22Rv1 (cell line): ENCODE measurements at regions not wholly inside any gene's neighbourhood (a gene's known extent, or its start where the extent isn't known, plus 50 kb on each side); places are given as distances from the start of the nearest gene placed in this dataset.

Experiments
- H3K27ac ChIP-seq: fragments of 450-650 bp; 2 replicates; pipeline ENCODE4 v1.5.1; 2017
- CTCF ChIP-seq: fragments of 450-650 bp; IDR thresholded peaks from 2 replicates; pipeline ENCODE4 v1.5.1; 2017; ENCODE audit warnings: mild to moderate bottlenecking
- ZFX ChIP-seq: fragments of 450-650 bp; IDR thresholded peaks from 2 replicates; pipeline ENCODE4 v1.6.1; 2017; ENCODE audit warnings: antibody characterized with exemption, borderline replicate concordance

GRCh38 chr1:219367496-219367895 lies 193.8 kb downstream of the LYPLAL1 start:
- TF ChIP-seq ZFX, result no peak
- no peak for TF ChIP-seq CTCF
- H3K27ac ChIP-seq, result no peak overlapping the region

- no peak for TF ChIP-seq CTCF
- TF ChIP-seq ZFX, result no peak
- H3K27ac ChIP-seq, result no peak overlapping the region
These were observed 191.8 kb downstream of the LYPLAL1 start for GRCh38 chr1:219365451-219365850.

GRCh38 chr1:219362702-219363101 lies 189.0 kb downstream of the LYPLAL1 start:
- no peak overlapping the region for H3K27ac ChIP-seq
- TF ChIP-seq CTCF, result no peak
- no peak for TF ChIP-seq ZFX

DNA sequence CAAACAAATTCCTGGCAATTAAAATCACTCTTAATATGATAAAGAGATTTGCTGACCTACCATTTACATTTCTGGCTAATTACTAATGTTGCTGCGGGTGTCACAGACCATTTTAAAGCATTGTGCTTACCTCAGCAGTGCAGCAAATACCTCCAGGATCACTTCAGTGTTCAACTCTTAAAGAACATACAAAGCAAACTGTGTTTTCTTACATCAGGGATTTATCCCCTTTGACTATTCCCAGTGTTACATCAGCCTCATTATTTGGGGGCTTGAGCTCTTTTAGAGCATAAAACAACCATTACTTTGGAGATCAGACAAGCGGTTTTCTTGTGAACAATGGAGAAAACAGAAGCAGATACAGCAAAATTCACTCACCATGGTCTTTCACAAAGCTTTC lies 185.4 kb downstream of the LYPLAL1 start:
- no peak overlapping the region for H3K27ac ChIP-seq
- TF ChIP-seq CTCF, result no peak
- no peak for TF ChIP-seq ZFX

DNA sequence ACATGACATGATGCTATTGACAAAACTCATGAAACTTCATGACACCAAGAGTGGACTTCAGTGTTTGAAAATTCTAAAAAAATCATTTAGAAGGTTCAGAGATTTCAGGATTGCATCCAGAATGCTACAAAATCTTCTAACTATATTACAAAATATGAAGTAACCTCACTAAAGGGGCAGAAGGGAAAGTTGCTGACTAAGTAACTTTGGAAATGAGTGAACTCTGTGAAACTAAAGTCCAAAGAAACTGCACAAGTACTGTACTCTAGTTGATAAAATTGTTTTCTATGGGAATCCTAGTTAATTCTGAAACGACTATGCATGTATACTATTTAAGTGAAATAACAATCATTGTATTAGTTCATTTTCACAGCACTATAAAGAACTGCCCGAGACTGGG lies 184.4 kb downstream of the LYPLAL1 start:
- TF ChIP-seq ZFX (no peak), CTCF (no peak)
- no peak overlapping the region for H3K27ac ChIP-seq

- no peak for TF ChIP-seq ZFX
- H3K27ac ChIP-seq, result no peak overlapping the region
These were observed 181.3 kb downstream of the LYPLAL1 start for GRCh38 chr1:219354962-219355361.

- no peak for TF ChIP-seq CTCF
These were observed 179.4 kb downstream of the LYPLAL1 start for GRCh38 chr1:219352961-219353651.

DNA sequence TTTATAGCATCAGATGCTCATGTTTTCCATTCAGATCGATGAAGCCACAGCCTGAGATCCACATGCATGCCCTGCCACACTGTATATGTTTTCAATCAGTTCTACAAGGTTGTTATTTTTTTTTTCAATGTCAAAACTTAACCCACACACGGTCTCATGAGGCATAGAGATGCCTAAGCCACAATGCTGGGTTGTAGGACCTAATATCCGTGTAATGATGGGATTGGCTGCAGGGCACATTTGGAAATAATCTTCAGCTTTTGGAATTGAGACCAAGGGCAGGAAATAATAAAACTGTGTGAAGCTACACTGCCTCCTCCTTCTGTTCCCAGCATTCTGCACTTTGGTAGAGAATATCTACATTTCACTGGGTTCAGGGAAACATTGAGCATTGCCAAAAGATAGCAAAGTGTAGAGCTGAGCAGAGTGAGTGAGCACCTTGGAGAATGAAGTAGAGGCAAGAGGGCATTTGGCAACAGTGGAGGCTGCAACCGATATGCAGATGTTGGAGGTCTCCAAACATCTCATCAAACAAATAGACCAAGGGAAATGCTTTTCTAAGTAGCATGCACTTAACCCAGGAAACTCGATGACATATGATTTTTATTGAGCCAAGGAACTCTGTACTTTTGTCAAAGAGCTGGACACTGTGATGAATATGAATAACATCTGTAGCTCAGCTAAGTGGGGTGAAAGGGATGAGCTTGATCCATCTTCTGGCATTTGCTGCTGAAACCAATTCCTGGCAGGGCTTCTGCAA lies 176.7 kb downstream of the LYPLAL1 start:
- H3K27ac ChIP-seq, result no peak overlapping the region
- TF ChIP-seq CTCF, result no peak
- no peak for TF ChIP-seq ZFX

More at GRCh38 chr1:219352961-219353651, 179.4 kb downstream of the LYPLAL1 start:
- no peak overlapping the region for H3K27ac ChIP-seq
